DND-41 (cell line): ENCODE measurements at regions not wholly inside any gene's neighbourhood (a gene's known extent, or its start where the extent isn't known, plus 50 kb on each side); places are given as distances from the start of the nearest gene placed in this dataset.

Source experiments
- ATAC-seq: fragments of 200-7000 bp; cut with Tn5 transposase; 3 replicates; pipeline ENCODE4 v1.9.1; 2021; ENCODE audit warnings: low read depth; ENCODE audit not compliant: insufficient read depth
- DNase-seq: peaks from one replicate; pipeline ENCODE4 v3.0.0-alpha.2; 2020
- H2AFZ ChIP-seq: 2 replicates; pipeline ENCODE4 v1.6.0; 2012; ENCODE audit warnings: low read depth, low read length
- H3K27ac ChIP-seq: 2 replicates; pipeline ENCODE4 v1.5.1; 2012; ENCODE audit warnings: low read length, inconsistent platforms
- H3K27me3 ChIP-seq: fragments of 200-600 bp; sonication (generic); 2 replicates; pipeline ENCODE4 v1.6.0; 2012; ENCODE audit warnings: low read length, mild to moderate bottlenecking, inconsistent platforms; ENCODE audit not compliant: insufficient read depth, poor library complexity
- H3K36me3 ChIP-seq: 2 replicates; pipeline ENCODE4 v1.5.1; 2012; ENCODE audit warnings: low read length, inconsistent platforms; ENCODE audit not compliant: insufficient read depth
- H3K4me1 ChIP-seq: 2 replicates; pipeline ENCODE4 v1.5.1; 2012; ENCODE audit warnings: mild to moderate bottlenecking, low read length; ENCODE audit not compliant: insufficient read depth
- H3K4me2 ChIP-seq: 2 replicates; pipeline ENCODE4 v1.6.0; 2012; ENCODE audit warnings: mild to moderate bottlenecking, moderate library complexity, low read length, inconsistent platforms; ENCODE audit not compliant: insufficient read depth
- H3K4me3 ChIP-seq, 2 experiments: fragments of 200-600 bp in 1 of 2; shearing (Covaris generic) in 1 of 2; 2 replicates each; pipeline ENCODE4 v1.5.1; 2012 to 2016; ENCODE audit warnings: inconsistent platforms in 2 of 2, low read length in 2 of 2, mild to moderate bottlenecking in 2 of 2, low read depth in 1 of 2, moderate library complexity in 1 of 2
- H3K79me2 ChIP-seq: 2 replicates; pipeline ENCODE4 v1.6.0; 2012; ENCODE audit warnings: low read length, inconsistent platforms; ENCODE audit not compliant: insufficient read depth
- H3K9ac ChIP-seq: 2 replicates; pipeline ENCODE4 v1.6.0; 2012; ENCODE audit warnings: low read depth, mild to moderate bottlenecking, inconsistent platforms, low read length, moderate library complexity
- H3K9me3 ChIP-seq: 2 replicates; pipeline ENCODE4 v1.5.1; 2012; ENCODE audit warnings: low read length, moderate library complexity, mild to moderate bottlenecking, inconsistent platforms; ENCODE audit not compliant: insufficient read depth, severe bottlenecking
- H4K20me1 ChIP-seq: 2 replicates; pipeline ENCODE4 v1.6.0; 2012; ENCODE audit warnings: low read length; ENCODE audit not compliant: insufficient read depth
- CTCF ChIP-seq: IDR thresholded peaks from 2 replicates; pipeline ENCODE4 v1.5.1; 2012; ENCODE audit warnings: borderline replicate concordance, low read length, moderate library complexity, mild to moderate bottlenecking; ENCODE audit not compliant: poor library complexity, severe bottlenecking; ENCODE audit errors: extremely low read depth
- EZH2 ChIP-seq: IDR thresholded peaks from 3 replicates; pipeline ENCODE4 v1.6.1; 2012; ENCODE audit warnings: borderline replicate concordance, low read depth, mild to moderate bottlenecking, moderate library complexity, low read length, inconsistent platforms; ENCODE audit not compliant: severe bottlenecking

- no peak for DNase-seq
- Histone ChIP-seq H3K79me2 (no peaks in the 10 kb centered on the region), H2AFZ (no peak overlapping the region), H4K20me1 (no peaks in the 10 kb centered on the region), H3K9ac (no peak overlapping the region), H3K9me3 (no peaks in the 10 kb centered on the region), H3K4me1 (no peaks in the 10 kb centered on the region), H3K27me3 (no peaks in the 10 kb centered on the region), H3K27ac (no peak overlapping the region), H3K4me2 (no peak overlapping the region), H3K36me3 (no peaks in the 10 kb centered on the region), H3K4me3 (no peak overlapping the region)
- ATAC-seq, result no peak
- TF ChIP-seq CTCF (no peak), EZH2 (no peak)
Observed at GRCh38 chr5:167553511-167553910, 737.9 kb upstream of the WWC1 start.

- TF ChIP-seq CTCF (no peak), EZH2 (no peak)
- H3K4me3 ChIP-seq, result no peak overlapping the region
- no peaks in the 10 kb centered on the region for H3K79me2 ChIP-seq
- H3K9ac ChIP-seq, result no peak overlapping the region
- H3K4me2 ChIP-seq, result no peak overlapping the region
- no peaks in the 10 kb centered on the region for H3K4me1 ChIP-seq
- DNase-seq (no peak), ATAC-seq (no peak)
- H3K27me3 ChIP-seq, result no peaks in the 10 kb centered on the region
- no peaks in the 10 kb centered on the region for H3K36me3 ChIP-seq
- no peaks in the 10 kb centered on the region for H4K20me1 ChIP-seq
- H2AFZ ChIP-seq, result no peak overlapping the region
- H3K27ac ChIP-seq, result no peak overlapping the region
- no peaks in the 10 kb centered on the region for H3K9me3 ChIP-seq
Observed at GRCh38 chr5:167554564-167555290, 736.7 kb upstream of the WWC1 start.

- H3K36me3 ChIP-seq, result no peaks in the 10 kb centered on the region
- H3K4me3 ChIP-seq, result no peak overlapping the region
- H3K9ac ChIP-seq, result no peak overlapping the region
- H4K20me1 ChIP-seq, result no peaks in the 10 kb centered on the region
- no peak overlapping the region for H2AFZ ChIP-seq
- H3K9me3 ChIP-seq, result no peaks in the 10 kb centered on the region
- no peak overlapping the region for H3K4me2 ChIP-seq
- H3K27ac ChIP-seq, result no peak overlapping the region
- DNase-seq, result no peak
- TF ChIP-seq CTCF (no peak), EZH2 (no peak)
- H3K79me2 ChIP-seq, result no peaks in the 10 kb centered on the region
- ATAC-seq, result no peak
- H3K4me1 ChIP-seq, result no peaks in the 10 kb centered on the region
- H3K27me3 ChIP-seq, result no peaks in the 10 kb centered on the region
Observed at GRCh38 chr5:167555565-167556166, 735.8 kb upstream of the WWC1 start.
